SU-DHL-6 (cell line): ENCODE measurements at regions not wholly inside any gene's neighbourhood (a gene's known extent, or its start where the extent isn't known, plus 50 kb on each side); places are given as distances from the start of the nearest gene placed in this dataset.
"Not testable (repeated sequence)": the region's sequence is repeated elsewhere in the genome, so short reads cannot be mapped to it uniquely, and the experiment has no call there.

Source experiments
- H2AFZ ChIP-seq: fragments of 200-600 bp; sonication (generic); 2 replicates; pipeline ENCODE4 v1.6.1; 2014; ENCODE audit warnings: low read depth, mild to moderate bottlenecking, moderate library complexity, mixed read lengths, antibody characterized with exemption, low read length; ENCODE audit not compliant: severe bottlenecking
- H3F3A ChIP-seq: fragments of 200-600 bp; shearing (Covaris generic); 2 replicates; pipeline ENCODE4 v1.6.0; 2016; ENCODE audit warnings: antibody characterized with exemption, mild to moderate bottlenecking; ENCODE audit not compliant: insufficient read depth
- H3K27ac ChIP-seq: fragments of 200-600 bp; sonication (generic); 2 replicates; pipeline ENCODE4 v1.5.1; 2016; ENCODE audit warnings: low read depth, mild to moderate bottlenecking, low read length, moderate library complexity, mixed read lengths
- H3K27me3 ChIP-seq: fragments of 200-600 bp; sonication (generic), shearing (Covaris generic); 2 replicates; pipeline ENCODE4 v1.6.0; 2014; ENCODE audit warnings: mild to moderate bottlenecking, low read length
- H3K36me3 ChIP-seq: fragments of 200-600 bp; sonication (generic); 2 replicates; pipeline ENCODE4 v1.6.1; 2014; ENCODE audit warnings: mild to moderate bottlenecking, low read length, mixed read lengths
- H3K4me2 ChIP-seq: fragments of 300-600, 200-600 bp; shearing (Covaris generic), sonication (generic); 2 replicates; pipeline ENCODE4 v1.6.0; 2014; ENCODE audit warnings: low read length, low read depth, mild to moderate bottlenecking; ENCODE audit not compliant: poor library complexity, severe bottlenecking
- H3K4me3 ChIP-seq: fragments of 200-600 bp; sonication (generic); 2 replicates; pipeline ENCODE4 v1.5.1; 2014; ENCODE audit warnings: antibody characterized with exemption, low read length, mild to moderate bottlenecking, mixed read lengths; ENCODE audit not compliant: insufficient read depth, poor library complexity, severe bottlenecking
- H3K79me2 ChIP-seq: fragments of 200-600 bp; sonication (generic); 2 replicates; pipeline ENCODE4 v1.6.1; 2014; ENCODE audit warnings: mild to moderate bottlenecking, low read length, moderate library complexity; ENCODE audit not compliant: insufficient read depth
- H3K9ac ChIP-seq: fragments of 200-600 bp; sonication (generic); 2 replicates; pipeline ENCODE4 v1.7.0; 2014; ENCODE audit warnings: mild to moderate bottlenecking, low read length
- H3K9me2 ChIP-seq: fragments of 200-600 bp; sonication (generic); replicated peaks from 2 replicates; pipeline ENCODE4 v1.6.1; 2014; ENCODE audit warnings: low read length; ENCODE audit not compliant: insufficient read depth
- H3K9me3 ChIP-seq: fragments of 200-600 bp; sonication (generic); 2 replicates; pipeline ENCODE4 v1.6.1; 2014; ENCODE audit warnings: low read length, mixed read lengths; ENCODE audit not compliant: insufficient read depth
- H4K20me1 ChIP-seq: fragments of 200-600 bp; sonication (generic); 2 replicates; pipeline ENCODE4 v1.6.1; 2014; ENCODE audit warnings: low read depth, mild to moderate bottlenecking, antibody characterized with exemption, low read length, moderate library complexity, mixed read lengths
- CTCF ChIP-seq: fragments of 200-600 bp; sonication (generic); IDR thresholded peaks from one replicate; pipeline ENCODE4 v1.5.1; 2017; ENCODE audit warnings: antibody characterized with exemption, mild to moderate bottlenecking, low read length, moderate library complexity; ENCODE audit not compliant: insufficient read depth, poor library complexity, severe bottlenecking
- EZH2phosphoT487 ChIP-seq: fragments of 200-600 bp; sonication (generic), shearing (Covaris generic); conservative IDR thresholded peaks from 2 replicates; pipeline ENCODE4 v1.6.1; 2018; ENCODE audit warnings: mild to moderate bottlenecking, antibody characterized with exemption, low read length, moderate library complexity, mixed read lengths

- Histone ChIP-seq H3K79me2 (no peaks in the 10 kb centered on the region), H3K9me2 (no peaks in the 10 kb centered on the region), H2AFZ (no peak overlapping the region), H3F3A (no peaks in the 10 kb centered on the region), H3K9ac (no peak overlapping the region), H3K27ac (no peak overlapping the region), H3K9me3 (no peaks in the 10 kb centered on the region), H3K36me3 (no peaks in the 10 kb centered on the region), H3K4me2 (no peak overlapping the region), H3K4me3 (no peak overlapping the region), H4K20me1 (no peaks in the 10 kb centered on the region), H3K27me3 (no peaks in the 10 kb centered on the region)
- TF ChIP-seq CTCF (no peak), EZH2phosphoT487 (no peak)
Measured at GRCh38 chr6:119672725-119673124, 323.2 kb upstream of the MAN1A1 start.

GRCh38 chr6:119671105-119671504 is 321.5 kb upstream of the MAN1A1 start:
- H4K20me1 ChIP-seq = no peaks in the 10 kb centered on the region
- H3K79me2 ChIP-seq = no peaks in the 10 kb centered on the region
- no peak overlapping the region for H3K9ac ChIP-seq
- no peaks in the 10 kb centered on the region for H3K27me3 ChIP-seq
- H3K4me3 ChIP-seq = no peak overlapping the region
- H3F3A ChIP-seq = no peaks in the 10 kb centered on the region
- TF ChIP-seq EZH2phosphoT487 (no peak), CTCF (no peak)
- H3K27ac ChIP-seq = no peak overlapping the region
- no peaks in the 10 kb centered on the region for H3K36me3 ChIP-seq
- no peaks in the 10 kb centered on the region for H3K9me2 ChIP-seq
- no peaks in the 10 kb centered on the region for H3K9me3 ChIP-seq
- no peak overlapping the region for H3K4me2 ChIP-seq
- no peak overlapping the region for H2AFZ ChIP-seq

GRCh38 chr6:119669221-119669620 is 319.7 kb upstream of the MAN1A1 start:
- H3K36me3 ChIP-seq = no peaks in the 10 kb centered on the region
- TF ChIP-seq CTCF (no peak), EZH2phosphoT487 (no peak)
- no peaks in the 10 kb centered on the region for H3K9me3 ChIP-seq
- no peak overlapping the region for H3K27ac ChIP-seq
- H3K9ac ChIP-seq = no peak overlapping the region
- no peaks in the 10 kb centered on the region for H3K79me2 ChIP-seq
- no peaks in the 10 kb centered on the region for H3K9me2 ChIP-seq
- no peak overlapping the region for H3K4me2 ChIP-seq
- no peak overlapping the region for H3K4me3 ChIP-seq
- H3F3A ChIP-seq = no peaks in the 10 kb centered on the region
- no peak overlapping the region for H2AFZ ChIP-seq
- H3K27me3 ChIP-seq = no peaks in the 10 kb centered on the region
- no peaks in the 10 kb centered on the region for H4K20me1 ChIP-seq

- not testable (repeated sequence) for H4K20me1 ChIP-seq, H3K9me3 ChIP-seq, H3K9me2 ChIP-seq, H3K79me2 ChIP-seq, H3K9ac ChIP-seq, H3K27me3 ChIP-seq, H3K4me3 ChIP-seq, H3K4me2 ChIP-seq, H3K27ac ChIP-seq, H2AFZ ChIP-seq, H3F3A ChIP-seq, H3K36me3 ChIP-seq
Measured at GRCh38 chr6:119665432-119665831, 315.9 kb upstream of the MAN1A1 start.
